ENCODE measurements at regions not wholly inside any gene's neighbourhood (a gene's known extent, or its start where the extent isn't known, plus 50 kb on each side); places are given as distances from the start of the nearest gene placed in this dataset.

DNA sequence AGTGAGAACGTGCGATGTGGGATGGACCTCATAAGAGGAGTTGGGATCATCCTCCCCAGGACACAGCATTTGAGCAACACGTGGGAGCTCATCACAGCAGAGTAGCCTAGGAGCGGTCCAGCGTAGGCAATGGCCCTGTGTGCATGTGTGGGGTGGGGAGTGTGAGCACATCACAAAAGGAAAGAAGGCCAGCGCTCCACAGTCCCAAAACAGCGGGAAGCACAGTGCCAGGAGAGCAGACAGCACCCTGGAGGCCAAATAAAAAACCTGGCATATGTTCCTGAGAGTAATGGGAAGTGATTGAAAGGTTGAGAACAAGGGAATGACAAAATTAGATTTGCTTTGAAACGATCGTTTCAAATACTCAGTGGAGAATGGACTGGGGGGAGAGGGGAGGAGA lies 226.0 kb downstream of the C7orf25 start:
- TF ChIP-seq, protein P1, sequence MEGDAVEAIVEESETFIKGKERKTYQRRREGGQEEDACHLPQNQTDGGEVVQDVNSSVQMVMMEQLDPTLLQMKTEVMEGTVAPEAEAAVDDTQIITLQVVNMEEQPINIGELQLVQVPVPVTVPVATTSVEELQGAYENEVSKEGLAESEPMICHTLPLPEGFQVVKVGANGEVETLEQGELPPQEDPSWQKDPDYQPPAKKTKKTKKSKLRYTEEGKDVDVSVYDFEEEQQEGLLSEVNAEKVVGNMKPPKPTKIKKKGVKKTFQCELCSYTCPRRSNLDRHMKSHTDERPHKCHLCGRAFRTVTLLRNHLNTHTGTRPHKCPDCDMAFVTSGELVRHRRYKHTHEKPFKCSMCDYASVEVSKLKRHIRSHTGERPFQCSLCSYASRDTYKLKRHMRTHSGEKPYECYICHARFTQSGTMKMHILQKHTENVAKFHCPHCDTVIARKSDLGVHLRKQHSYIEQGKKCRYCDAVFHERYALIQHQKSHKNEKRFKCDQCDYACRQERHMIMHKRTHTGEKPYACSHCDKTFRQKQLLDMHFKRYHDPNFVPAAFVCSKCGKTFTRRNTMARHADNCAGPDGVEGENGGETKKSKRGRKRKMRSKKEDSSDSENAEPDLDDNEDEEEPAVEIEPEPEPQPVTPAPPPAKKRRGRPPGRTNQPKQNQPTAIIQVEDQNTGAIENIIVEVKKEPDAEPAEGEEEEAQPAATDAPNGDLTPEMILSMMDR (IDR thresholded peaks at IDR 0.05; ENCODE audit: control extremely low read depth in 1 of 3, insufficient read depth in 1 of 3, low read depth in 1 of 3, low read length in 3 of 3) = no peak
- TF ChIP-seq POLR2AphosphoS5 (IDR thresholded peaks at IDR 0.05; ENCODE audit: low read depth, low read length) (no peak), RAD21 (IDR thresholded peaks at IDR 0.05 in 1 of 2, conservative IDR thresholded peaks at IDR 0.05 in 1 of 2; ENCODE audit: low read depth in 2 of 2, low read length in 2 of 2) (no peak), CHD2 (IDR thresholded peaks at IDR 0.05; ENCODE audit: low read length) (no peak), EZH2 (IDR thresholded peaks at IDR 0.05; ENCODE audit: low read depth, low read length, severe bottlenecking) (no peak), YY1 (IDR thresholded peaks at IDR 0.05; ENCODE audit: low read depth, low read length) (no peak), JUND (IDR thresholded peaks at IDR 0.05; ENCODE audit: low read length) (no peak)

All from H1 (cell line).